GM19324 (cell line): ENCODE measurements at regions not wholly inside any gene's neighbourhood (a gene's known extent, or its start where the extent isn't known, plus 50 kb on each side); places are given as distances from the start of the nearest gene placed in this dataset.

ENCODE experiments used
- ATAC-seq: cut with Tn5 transposase; IDR thresholded peaks from one replicate; pipeline ENCODE4 v1.9.1; 2021; ENCODE audit warnings: mild to moderate bottlenecking, moderate library complexity; ENCODE audit not compliant: unreplicated experiment, low FRiP score

DNA sequence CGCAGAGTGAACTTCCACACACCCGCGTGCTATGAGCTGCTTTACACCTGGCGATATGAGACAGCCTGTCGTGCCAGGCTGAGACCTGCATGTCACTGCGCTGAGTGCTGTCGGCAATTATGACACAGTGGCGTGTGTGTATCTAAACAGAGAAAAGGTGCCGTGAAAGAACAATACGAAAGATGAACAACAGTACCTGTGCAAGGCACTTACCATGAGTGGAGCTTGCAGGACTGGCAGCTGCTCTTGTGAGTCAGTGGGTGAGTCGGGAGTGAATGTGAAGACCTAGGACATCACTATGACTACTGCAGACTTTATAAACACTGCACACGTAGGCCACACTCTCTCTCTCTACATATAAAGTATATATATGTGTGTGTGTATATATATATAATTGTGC is 68.5 kb upstream of the DUSP22 start:
- no peak for ATAC-seq

DNA sequence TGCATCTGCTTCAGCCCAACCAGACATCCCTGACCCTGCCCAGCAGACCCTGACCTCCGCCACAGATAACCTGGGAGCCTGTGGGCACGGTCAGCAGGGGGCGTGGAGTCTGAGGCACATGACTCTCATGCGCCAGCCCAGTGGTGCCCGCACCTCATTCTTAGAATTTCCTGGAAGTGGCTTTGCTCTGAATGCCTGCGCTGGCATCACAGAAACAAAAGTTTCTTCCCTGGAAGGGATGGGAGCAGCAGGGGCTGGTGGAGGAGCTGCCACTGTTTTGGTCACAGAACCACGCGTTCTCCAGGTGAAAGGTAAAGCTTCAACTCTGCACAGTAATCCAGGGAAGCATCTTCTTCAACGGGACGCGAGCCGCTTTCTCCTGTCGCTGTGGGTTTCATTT is 67.9 kb upstream of the DUSP22 start:
- no peak for ATAC-seq

DNA sequence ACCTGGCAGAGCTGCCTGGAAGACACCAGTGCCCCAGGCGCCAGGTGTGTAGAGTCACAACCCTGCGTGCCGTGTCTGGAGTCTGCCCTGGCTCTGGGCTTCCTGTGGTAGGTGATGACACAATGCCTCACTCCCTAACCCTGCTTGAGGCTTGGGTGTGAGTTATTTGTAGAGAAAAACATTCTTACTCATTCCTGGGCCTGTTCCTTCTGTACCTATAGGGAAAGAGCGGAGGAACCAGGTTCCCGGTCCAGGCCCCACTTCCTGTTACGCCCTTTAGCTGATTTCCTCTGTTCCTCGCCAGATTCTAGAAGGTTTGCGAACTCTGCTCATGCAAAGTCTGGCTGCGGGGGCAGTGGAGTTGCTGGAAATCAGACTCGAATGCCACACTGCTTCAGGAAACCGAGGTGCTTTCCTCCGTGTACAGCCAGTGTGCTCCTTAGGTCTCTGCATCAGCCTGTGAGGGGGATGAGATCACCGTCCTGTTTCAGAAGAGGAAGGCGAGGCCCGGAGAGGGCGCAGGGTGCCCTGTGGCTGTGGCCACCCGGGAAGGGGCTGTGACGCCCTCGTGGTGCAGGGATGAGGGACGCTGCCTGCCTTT is 67.1 kb upstream of the DUSP22 start:
- ATAC-seq = no peak

DNA sequence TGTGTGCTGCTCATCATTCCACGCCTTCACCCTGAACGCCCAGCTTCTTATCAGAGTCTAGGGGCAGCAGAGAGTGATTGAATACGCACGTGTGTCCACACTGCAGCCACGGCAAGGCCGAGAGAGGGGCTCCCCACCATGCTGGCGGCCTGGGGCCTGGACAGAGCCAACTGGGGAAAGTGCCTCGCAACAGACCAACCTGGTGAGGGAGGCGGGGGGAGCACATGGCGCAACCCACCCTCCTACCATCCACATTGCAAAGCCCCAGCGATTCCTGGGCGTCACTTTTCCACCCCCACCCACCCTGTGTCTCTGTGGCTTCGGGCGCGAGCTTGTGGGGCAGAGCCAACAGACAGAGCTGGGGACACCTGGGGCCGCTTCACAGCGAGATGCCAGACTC is 66.4 kb upstream of the DUSP22 start:
- ATAC-seq = no peak

DNA sequence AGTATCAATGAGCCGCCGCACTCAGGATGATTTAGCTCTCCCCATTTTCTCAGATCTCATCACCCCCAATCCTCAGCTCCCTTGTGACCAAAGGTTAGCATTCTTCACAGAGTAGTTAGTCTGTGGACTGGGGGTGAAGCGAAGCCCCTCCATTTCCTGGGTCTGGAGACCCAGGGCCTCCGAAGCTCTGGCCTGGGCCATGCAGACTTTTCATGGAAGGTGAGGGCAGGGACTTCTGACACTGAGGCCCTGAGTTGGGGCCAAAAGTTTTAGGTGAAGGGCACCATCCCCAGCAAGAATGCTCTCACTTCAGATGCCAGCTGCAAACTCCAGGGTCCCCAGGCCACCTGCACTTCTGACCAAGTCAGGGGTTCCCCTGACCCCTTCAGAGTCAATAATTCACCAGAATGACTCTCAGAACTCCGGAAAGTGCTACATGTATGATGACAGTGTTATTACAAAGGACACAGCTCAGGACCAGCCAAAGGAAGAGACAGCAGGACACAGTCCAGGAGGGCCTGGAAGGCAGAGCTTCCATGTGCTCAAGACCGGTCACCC is 65.7 kb upstream of the DUSP22 start:
- peak; percentile 12 for ATAC-seq

DNA sequence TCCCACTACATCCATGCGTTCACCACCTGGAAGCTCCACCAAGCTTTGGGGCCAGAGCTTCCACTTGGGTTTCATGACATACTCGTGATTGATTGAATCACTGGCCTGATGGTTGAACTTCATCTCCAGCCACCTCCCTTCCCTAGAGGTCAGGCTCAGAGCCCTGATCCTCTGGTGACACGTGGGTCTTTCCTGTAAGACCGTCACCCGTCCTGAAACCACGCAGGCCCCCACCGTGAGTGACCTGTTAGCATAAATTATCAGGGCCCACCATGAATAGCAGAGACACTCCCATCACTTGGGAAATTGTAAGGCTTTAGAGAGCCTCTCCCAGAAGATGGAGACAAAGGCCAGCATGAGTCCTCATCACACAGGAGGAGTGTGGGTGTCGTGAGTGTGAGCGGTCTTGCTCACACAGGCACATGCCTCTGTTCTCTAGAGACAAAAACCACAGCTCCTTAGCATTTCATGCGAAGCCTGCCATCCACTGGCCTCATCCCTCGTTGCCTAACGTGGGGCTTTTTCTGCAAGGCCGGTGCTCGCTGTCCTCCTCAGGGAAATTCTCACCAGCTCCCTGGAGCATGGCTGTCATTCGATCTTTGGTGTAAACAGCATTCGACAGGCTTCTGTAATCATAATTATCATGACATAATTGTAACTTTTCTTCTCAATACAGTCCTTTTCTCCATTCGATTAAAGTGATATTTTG is 65.1 kb upstream of the DUSP22 start:
- ATAC-seq = peak; percentile 31

DNA sequence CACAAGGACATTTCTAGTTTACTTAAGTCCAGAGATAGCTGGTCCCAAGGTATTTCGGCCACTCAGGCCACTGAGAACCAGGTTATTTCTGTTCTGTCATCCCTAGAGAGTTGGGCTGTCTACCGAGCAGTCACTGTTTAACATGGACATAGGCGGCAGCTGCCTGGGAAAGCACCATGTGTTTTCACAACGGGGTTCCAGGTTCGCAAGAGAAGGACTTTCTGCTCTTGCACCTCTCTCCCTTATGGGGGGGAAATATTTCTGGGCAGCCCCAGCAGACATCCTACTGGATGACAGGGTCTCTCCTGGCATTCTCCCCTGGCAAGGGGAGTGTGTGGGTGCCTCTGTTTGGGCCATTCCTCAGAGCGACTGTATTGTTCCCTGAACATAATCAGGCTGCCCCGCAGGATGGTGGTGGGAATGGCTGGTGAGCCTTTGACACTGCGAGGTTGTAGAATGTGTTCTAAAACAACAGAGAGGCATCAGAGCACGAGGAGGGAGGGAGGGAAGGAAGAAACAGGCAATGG is 64.4 kb upstream of the DUSP22 start:
- no peak for ATAC-seq

DNA sequence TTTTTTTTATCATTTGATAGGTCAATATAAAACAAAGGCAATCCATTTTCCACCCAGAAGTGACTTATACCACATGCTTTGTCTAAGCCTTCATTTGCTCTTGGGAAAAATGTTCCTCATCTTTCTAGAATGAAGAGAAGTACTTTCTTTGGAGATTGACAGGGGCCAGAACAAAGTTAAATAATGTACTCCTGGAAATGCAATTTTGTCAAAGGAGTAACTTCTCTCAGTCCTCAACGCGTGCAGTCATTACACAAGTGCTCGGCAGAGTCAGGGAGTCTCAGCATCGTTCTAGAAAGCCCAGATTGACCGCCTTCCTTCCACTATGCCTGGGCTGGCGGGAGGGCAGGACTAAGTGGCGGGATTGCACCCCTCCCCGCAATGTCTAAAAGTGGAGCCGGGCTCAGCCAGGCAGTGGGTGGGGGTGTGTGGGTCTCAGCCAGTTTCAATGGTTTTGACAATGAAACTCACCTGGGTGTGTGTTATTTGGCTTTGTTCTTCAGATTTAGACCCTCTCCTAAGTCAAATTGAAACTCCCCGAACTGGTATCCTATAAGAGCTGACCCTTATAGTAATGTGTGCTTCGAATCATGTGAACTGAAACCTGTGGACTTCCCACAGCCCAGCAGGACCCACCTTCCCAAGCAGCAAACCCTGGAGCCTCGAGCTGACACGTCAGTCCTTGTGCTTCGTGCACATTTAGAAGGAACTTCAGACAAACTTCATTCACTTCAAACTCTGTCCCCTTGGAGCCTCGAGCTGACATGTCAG is 63.2 kb upstream of the DUSP22 start:
- peak; percentile 28 for ATAC-seq

DNA sequence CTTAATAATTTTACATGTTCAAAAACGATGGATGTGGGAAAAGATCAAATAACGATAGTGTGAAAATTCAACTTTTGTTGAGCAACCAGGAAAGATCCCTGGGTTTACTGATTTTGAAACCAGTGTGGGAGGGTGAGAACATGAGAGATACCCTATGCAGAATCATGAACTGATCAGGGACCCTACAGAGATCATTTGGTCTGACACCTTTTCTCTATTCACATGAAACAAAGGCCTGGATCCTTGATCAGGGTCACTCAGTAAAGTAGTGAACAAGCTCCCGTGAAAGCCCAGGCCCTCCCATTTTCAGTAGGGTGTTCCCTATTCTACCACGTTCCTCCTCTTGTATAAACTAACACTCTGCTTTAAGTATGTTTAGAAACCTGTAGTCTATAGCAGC is 60.5 kb upstream of the DUSP22 start:
- ATAC-seq = no peak

DNA sequence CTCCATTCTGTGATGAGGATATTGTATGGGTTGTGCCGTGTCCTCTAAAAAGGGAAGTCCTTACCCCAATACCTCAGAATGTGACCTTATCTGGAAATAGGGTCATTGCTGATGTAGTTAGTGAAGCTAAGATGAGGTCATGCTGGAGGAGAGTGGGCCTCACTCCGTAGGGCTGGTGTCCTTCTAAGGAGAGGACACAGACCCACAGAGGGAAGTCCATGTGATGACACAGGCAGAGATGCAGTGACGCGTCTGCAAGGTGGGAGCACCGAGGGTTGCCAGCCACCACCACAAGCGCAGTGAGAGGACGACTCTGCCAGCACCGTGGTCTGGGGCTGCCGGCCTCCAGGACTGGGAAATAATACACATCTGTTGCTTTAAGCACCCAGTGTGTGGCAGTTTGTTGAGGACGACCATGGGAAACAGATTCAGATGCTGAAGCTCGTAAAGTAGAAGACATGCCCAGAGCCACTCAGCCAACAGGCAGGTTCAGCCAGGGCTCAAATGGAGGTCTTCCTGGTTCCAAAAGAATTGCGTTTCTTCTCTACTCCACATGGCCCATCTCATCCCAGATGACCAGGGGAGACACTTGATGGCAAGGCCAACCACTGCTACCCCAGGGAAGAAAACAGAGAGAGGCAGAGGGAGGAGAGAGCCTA is 59.2 kb upstream of the DUSP22 start:
- no peak for ATAC-seq

DNA sequence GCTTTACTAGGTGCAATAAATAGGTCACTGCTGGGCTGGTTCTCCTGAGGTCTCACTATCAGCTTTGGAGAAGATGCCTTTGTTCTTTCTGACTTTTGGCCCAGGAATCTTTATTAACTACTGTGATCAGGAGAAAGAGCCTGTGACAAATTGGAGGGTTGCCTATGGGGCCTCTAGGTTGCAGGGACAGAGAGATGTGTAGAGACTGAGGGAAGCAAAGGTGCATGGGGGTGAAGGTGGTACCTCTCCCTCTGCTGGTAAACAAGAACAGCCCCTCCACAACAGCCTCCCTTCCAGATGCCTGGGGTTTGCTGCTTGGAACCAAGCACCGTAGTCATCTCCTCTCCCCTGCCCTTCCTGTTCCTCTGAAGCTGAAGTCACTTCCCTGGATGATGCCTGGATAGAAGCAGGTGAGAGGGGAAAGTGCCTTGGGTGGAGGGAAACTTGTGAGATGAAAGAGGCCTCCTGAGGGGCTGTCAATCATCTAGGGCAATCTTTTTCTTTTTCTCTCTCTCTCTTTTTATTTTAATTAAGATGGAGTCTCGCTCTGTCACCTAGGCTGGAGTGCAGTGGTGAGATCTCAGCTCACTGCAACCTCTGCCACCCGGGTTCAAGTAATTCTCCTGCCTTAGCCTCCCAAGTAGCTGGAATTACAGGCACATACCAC is 57.4 kb upstream of the DUSP22 start:
- ATAC-seq = no peak

DNA sequence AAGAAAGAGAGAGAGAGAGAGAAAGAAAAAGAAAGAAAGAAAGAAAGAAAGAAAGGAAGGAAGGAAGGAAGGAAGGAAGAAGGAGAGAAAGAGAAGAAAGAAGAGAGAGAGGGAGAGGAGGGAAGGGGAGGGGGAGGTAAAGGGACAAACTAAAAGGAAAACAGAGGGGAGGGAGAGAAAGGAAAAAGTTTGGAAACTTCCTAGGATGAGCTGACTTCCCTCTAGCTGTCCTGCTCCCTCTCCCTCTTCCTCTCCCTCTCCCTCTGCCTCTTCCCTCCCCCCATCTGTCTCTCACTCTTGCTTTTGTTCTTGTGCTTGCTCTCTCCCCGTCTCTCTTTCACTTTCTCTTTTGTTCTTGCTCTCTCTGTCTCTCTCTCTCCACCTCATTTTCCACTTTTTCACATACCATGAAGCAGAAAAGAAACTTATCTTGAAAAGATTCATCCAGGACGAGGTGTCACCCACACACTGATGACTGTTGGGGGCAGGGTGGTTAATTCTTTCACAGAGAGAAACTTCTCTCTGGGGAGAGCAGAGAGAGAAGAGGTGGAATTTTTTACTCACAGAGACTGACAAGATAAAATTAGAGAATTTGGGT is 56.4 kb upstream of the DUSP22 start:
- ATAC-seq = no peak

DNA sequence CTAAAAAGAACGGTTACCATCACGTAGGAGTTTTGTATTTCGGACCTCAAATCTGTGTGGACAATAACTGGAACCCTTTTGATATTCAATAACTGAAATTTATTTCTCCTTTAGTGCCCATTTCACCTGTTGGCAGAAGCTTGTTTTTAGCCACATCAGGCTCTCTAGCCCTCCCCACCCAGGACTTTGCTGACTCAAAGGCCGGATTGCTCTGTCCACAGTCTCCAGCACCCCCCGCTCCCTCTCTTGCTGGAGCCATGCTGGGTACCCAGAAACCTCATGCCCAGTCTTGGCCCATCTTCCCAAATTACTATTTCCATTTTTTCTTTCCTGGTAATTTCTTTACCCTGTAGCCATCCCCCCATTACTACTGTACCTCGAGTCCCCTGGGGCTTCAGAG is 55.8 kb upstream of the DUSP22 start:
- no peak for ATAC-seq

DNA sequence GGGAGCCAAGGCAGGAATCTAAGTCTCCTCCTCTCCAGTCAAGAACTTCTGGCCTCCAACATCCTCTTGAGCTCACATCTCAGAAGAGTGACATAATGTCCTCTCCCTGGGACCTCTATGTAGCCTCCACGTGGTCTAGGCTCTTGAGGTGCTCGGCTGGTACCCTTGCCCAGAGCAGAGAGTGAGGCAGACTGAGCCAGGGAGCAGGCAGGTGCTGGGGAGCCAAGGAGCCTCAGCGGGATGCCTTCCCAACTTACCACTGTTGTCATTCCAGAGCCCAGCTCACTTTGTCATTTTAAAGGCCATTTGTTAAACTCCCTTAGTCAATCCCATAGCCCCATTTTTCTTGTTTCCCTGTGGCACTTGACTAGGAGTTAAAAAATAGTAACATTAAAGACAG is 52.1 kb upstream of the DUSP22 start:
- ATAC-seq = no peak

DNA sequence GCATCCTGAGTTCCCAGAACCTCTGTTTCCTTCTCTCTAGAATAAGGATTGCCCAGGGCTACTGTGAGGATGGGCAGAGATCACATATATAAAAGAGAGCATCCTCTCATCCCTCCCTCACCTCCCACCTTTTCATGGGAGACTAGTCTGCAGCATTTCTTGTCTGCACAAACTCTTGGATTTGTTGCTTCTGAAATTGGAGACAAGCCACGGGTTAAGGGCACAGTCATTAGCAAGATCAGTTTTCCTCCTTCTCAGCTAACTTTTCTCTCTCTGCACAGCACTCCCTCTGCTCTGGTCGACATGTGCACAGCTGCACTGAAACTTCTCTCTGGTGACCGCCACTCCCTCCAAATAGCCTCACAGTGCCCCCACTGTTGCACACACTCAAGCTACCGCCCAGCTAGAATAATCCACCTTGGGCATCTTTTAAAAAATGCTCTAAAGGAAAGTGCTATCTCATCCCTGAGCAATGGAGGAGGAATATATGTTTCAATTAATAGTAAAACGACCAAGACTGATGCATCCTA is 50.9 kb upstream of the DUSP22 start:
- no peak for ATAC-seq
